GM12875 (cell line): ENCODE measurements at regions not wholly inside any gene's neighbourhood (a gene's known extent, or its start where the extent isn't known, plus 50 kb on each side); places are given as distances from the start of the nearest gene placed in this dataset.

Source experiments
- H3K4me3 ChIP-seq: one replicate; pipeline ENCODE4 v1.5.1; 2011; ENCODE audit warnings: low read depth, low read length, control low read depth
- CTCF ChIP-seq: IDR thresholded peaks from 2 replicates; pipeline ENCODE4 v1.5.1; 2011; ENCODE audit warnings: low read depth, mild to moderate bottlenecking, control low read depth, inconsistent platforms, low read length, moderate library complexity, borderline replicate concordance; ENCODE audit not compliant: insufficient read depth

- no peak overlapping the region for H3K4me3 ChIP-seq
- no peak for TF ChIP-seq CTCF
Measured at GRCh38 chr19:31511098-31511497, 161.9 kb upstream of the TSHZ3 start.

DNA sequence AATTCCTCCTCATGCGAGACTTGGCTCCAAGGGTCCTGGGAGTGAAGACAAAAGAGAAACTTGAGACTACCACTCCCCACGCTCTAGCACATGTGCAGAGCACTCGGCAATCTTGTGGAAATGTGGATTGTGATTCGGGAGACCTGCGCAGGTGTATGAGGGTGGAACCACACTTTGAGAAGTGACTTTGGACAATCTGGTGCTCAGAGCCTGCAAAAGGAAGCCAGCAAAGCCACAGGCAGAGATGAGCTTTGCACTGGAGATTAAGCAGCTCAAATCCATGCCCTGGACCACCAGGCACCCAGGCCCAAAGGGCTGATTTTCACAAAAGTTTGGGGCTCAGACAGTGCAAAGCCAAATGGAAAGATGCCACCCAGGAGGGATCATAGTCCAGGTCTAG is 162.5 kb upstream of the TSHZ3 start:
- TF ChIP-seq CTCF, result no peak
- no peak overlapping the region for H3K4me3 ChIP-seq

- no peak for TF ChIP-seq CTCF
- no peak overlapping the region for H3K4me3 ChIP-seq
Measured at GRCh38 chr19:31512181-31512970, 163.1 kb upstream of the TSHZ3 start.

GRCh38 chr19:31513841-31514240 is 164.6 kb upstream of the TSHZ3 start:
- TF ChIP-seq CTCF, result no peak
- H3K4me3 ChIP-seq, result no peak overlapping the region

DNA sequence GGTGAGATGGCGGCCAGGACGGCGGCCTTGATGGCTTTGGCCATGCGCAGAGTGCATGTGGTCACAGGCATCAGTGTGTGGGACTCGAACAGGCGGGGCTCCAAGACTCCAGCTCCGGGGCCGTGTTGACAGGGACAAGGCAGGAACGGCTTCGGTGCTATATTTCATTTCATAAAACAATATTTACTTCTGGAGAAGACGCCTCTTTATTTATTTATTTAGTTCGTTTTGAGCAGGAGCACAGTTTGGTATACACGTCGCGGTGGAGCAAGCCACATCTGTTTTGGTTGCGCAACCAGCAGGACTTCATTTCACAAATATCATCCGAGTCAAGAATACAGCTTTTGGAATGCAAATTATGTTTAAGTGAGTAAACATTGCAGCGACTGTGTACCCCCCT is 166.7 kb upstream of the TSHZ3 start:
- no peak for TF ChIP-seq CTCF
- H3K4me3 ChIP-seq, result no peak overlapping the region

GRCh38 chr19:31516756-31517155 is 167.5 kb upstream of the TSHZ3 start:
- no peak for TF ChIP-seq CTCF
- no peak overlapping the region for H3K4me3 ChIP-seq
